ENCODE measurements at regions not wholly inside any gene's neighbourhood (a gene's known extent, or its start where the extent isn't known, plus 50 kb on each side); places are given as distances from the start of the nearest gene placed in this dataset.

DNA sequence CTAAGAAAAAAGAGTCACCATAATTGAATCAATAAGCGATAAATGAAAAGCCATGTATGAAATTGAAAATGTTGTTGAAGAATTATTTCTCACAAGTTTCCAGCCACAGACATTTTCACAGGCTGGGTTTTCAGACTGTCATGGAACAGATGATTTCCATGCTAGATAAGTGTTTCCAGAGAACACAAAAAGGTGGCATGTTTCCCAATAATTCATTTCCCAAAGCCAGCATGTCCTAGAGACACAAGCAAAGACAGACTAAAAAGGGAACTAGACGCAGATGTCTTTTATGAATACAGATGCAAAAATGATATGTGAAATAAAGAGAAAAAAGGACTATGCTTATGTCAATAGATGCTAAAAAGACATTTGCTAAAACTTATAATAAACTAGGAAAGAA, 255.1 kb downstream of the EIPR1 start:
- Histone ChIP-seq H4K20me1 (ENCODE audit: control insufficient read depth, insufficient read depth, low read length, poor library complexity, severe bottlenecking) (no peaks in the 10 kb centered on the region), H3K4me1 (ENCODE audit: control insufficient read depth in 2 of 2, insufficient read depth in 2 of 2, low read length in 2 of 2) (peaks cover 3 to 12% of the 10 kb centered on the region in 2 donors), H2AFZ (ENCODE audit: insufficient read depth, low read depth, low read length, poor library complexity, severe bottlenecking) (no peak overlapping the region), H3K27me3 (replicated peaks in 1 of 4; ENCODE audit: control extremely low read depth in 1 of 4, control insufficient read depth in 3 of 4, insufficient read depth in 4 of 4, low read length in 3 of 4) (no peaks in the 10 kb centered on the region), H3K4me3 (ENCODE audit: control extremely low read depth in 1 of 5, extremely low read depth in 1 of 5, insufficient read depth in 1 of 5, low read depth in 2 of 5, low read length in 4 of 5) (no peak overlapping the region), H3K9ac (ENCODE audit: low read length) (no peak overlapping the region), H3K9me3 (ENCODE audit: control extremely low read depth in 1 of 3, control insufficient read depth in 2 of 3, insufficient read depth in 1 of 3, low read length in 2 of 3) (no peaks in the 10 kb centered on the region), H3K79me2 (ENCODE audit: control insufficient read depth, insufficient read depth, low read length) (peaks cover 6% of the 10 kb centered on the region), H3K27ac (ENCODE audit: low read length in 2 of 2) (no peak overlapping the region), H3K36me3 (replicated peaks in 1 of 2; ENCODE audit: control extremely low read depth in 1 of 2, control insufficient read depth in 1 of 2, extremely low read depth in 1 of 2, insufficient read depth in 2 of 2, low read length in 1 of 2) (no peaks in the 10 kb centered on the region), H3K4me2 (replicated peaks; ENCODE audit: low read depth, low read length, poor library complexity, severe bottlenecking) (no peak overlapping the region)
- Mint-ChIP-seq H3K9me3 (ENCODE audit: insufficient read depth) (no peaks in the 10 kb centered on the region), H3K4me1 (peaks cover 4% of the 10 kb centered on the region), H3K4me3 (no peak overlapping the region), H3K27ac (no peak overlapping the region), H3K27me3 (no peaks in the 10 kb centered on the region)
- ChIA-PET CTCF (no interaction called here), POLR2A (no interaction called here)
- no peak for ATAC-seq (ENCODE audit: low read depth)
- TF ChIP-seq CTCF (IDR thresholded peaks at IDR 0.05): no peak
- no peak for TF ChIP-seq EZH2 (IDR thresholded peaks at IDR 0.05; ENCODE audit: borderline replicate concordance, insufficient read depth, low read depth, low read length, poor library complexity, severe bottlenecking)
- WGBS (ENCODE audit: insufficient coverage): no CpG with 5 or more reads among the region's 2 CpGs
- no peak for DNase-seq
- intact Hi-C loops (cut with micrococcal nuclease): no loop called here

DNA sequence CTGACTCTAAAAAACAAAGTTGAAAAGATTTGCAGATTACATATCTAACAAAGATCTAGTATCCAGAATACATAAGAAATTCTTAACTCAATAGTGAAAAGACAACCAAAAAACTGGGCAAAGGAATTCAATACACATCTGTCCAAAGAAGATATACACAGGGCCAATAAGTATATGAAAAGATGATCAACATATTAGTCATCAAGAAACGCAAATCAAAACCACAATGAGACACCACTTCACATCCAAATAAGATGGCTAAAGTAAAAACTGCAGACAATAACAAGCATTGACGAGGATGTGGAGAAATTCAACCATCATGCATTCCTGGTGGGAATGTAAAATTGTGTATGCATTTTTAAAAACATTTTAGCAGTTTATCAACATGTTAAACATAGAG, 256.0 kb downstream of the EIPR1 start:
- ChIA-PET CTCF (no interaction called here), POLR2A (no interaction called here)
- WGBS (ENCODE audit: insufficient coverage): no CpG with 5 or more reads among the region's 2 CpGs
- H3K4me1 Mint-ChIP-seq: no peaks in the 10 kb centered on the region
- H3K4me3 Mint-ChIP-seq: no peak overlapping the region
- Histone ChIP-seq H3K27me3 (replicated peaks in 1 of 4; ENCODE audit: control extremely low read depth in 1 of 4, control insufficient read depth in 3 of 4, insufficient read depth in 4 of 4, low read length in 3 of 4) (no peaks in the 10 kb centered on the region), H3K4me1 (ENCODE audit: control insufficient read depth in 2 of 2, insufficient read depth in 2 of 2, low read length in 2 of 2) (peaks cover 0 to 3% of the 10 kb centered on the region in 2 donors), H2AFZ (ENCODE audit: insufficient read depth, low read depth, low read length, poor library complexity, severe bottlenecking) (no peak overlapping the region), H3K4me2 (replicated peaks; ENCODE audit: low read depth, low read length, poor library complexity, severe bottlenecking) (no peak overlapping the region), H3K9me3 (ENCODE audit: control extremely low read depth in 1 of 3, control insufficient read depth in 2 of 3, insufficient read depth in 1 of 3, low read length in 2 of 3) (no peaks in the 10 kb centered on the region), H3K9ac (ENCODE audit: low read length) (no peak overlapping the region), H3K79me2 (ENCODE audit: control insufficient read depth, insufficient read depth, low read length) (peaks cover 5% of the 10 kb centered on the region), H3K4me3 (ENCODE audit: control extremely low read depth in 1 of 5, extremely low read depth in 1 of 5, insufficient read depth in 1 of 5, low read depth in 2 of 5, low read length in 4 of 5) (no peak overlapping the region), H3K27ac (ENCODE audit: low read length in 2 of 2) (no peak overlapping the region), H3K36me3 (replicated peaks in 1 of 2; ENCODE audit: control extremely low read depth in 1 of 2, control insufficient read depth in 1 of 2, extremely low read depth in 1 of 2, insufficient read depth in 2 of 2, low read length in 1 of 2) (no peaks in the 10 kb centered on the region), H4K20me1 (ENCODE audit: control insufficient read depth, insufficient read depth, low read length, poor library complexity, severe bottlenecking) (no peaks in the 10 kb centered on the region)
- H3K27me3 Mint-ChIP-seq: no peaks in the 10 kb centered on the region
- H3K9me3 Mint-ChIP-seq (ENCODE audit: insufficient read depth): no peaks in the 10 kb centered on the region
- no peak for TF ChIP-seq EZH2 (IDR thresholded peaks at IDR 0.05; ENCODE audit: borderline replicate concordance, insufficient read depth, low read depth, low read length, poor library complexity, severe bottlenecking)
- no peak for TF ChIP-seq CTCF (IDR thresholded peaks at IDR 0.05)
- DNase-seq: no peak
- no peak overlapping the region for H3K27ac Mint-ChIP-seq
- intact Hi-C loops (cut with micrococcal nuclease): no loop called here
- ATAC-seq (ENCODE audit: low read depth): no peak
